Heart left ventricle (tissue), 13 donors: ENCODE measurements at regions not wholly inside any gene's neighbourhood (a gene's known extent, or its start where the extent isn't known, plus 50 kb on each side); places are given as distances from the start of the nearest gene placed in this dataset.

ENCODE experiments used
- POLR2A ChIP-seq, 2 donors: fragments of 450-650 bp; IDR thresholded peaks; one replicate each; pipeline ENCODE4 v1.6.1; 2017; ENCODE audit warnings: antibody characterized with exemption in 2 of 2, mild to moderate bottlenecking in 2 of 2, moderate library complexity in 2 of 2
- TF ChIP-seq, protein P1 (sequence below), 12 donors: fragments of 200-600 bp; sonication (generic) in 4 of 12; IDR thresholded peaks; one replicate each; pipeline versions ENCODE4 v1.5.0 to v1.8.0; 2018 to 2022; ENCODE audit warnings: antibody characterized with exemption in 12 of 12, mild to moderate bottlenecking in 5 of 12
- donor health status: ischemic (EF 13 %, LVEDD 7.1; RV severe dilation, severe dysfunction).
- donor health status: DM: no; HTN: yes; CAD: no.
- donor health status: DM: no; HTN: no; CAD: no.
- donor health status: ischemic (EF 25% LVEDD 6.9; RV normal size, moderate dysfunction).
- donor health status: ischemic (EF 25% LVEDD 5.7; RV mildly dilated, moderate dysfunction).
- donor health status: ischemic (EF 35%, LVEDD 5.7; RV mildly dilated, moderate dysfunction).
- donor health status: nonischemic (EF 11% LVEDD 7.7; RV severe dilation, severe dysfunction).
- donor health status: DM: yes; HTN: yes; CAD: no.
- donor health status: PGD.
- donor health status: ischemic (EF 29% LVEDD 5.4; RV normal size, mild dysfunction).
- donor health status: nonischemic (EF 23%, LVEDD 6.1; RV moderate dilation, normal function).

DNA sequence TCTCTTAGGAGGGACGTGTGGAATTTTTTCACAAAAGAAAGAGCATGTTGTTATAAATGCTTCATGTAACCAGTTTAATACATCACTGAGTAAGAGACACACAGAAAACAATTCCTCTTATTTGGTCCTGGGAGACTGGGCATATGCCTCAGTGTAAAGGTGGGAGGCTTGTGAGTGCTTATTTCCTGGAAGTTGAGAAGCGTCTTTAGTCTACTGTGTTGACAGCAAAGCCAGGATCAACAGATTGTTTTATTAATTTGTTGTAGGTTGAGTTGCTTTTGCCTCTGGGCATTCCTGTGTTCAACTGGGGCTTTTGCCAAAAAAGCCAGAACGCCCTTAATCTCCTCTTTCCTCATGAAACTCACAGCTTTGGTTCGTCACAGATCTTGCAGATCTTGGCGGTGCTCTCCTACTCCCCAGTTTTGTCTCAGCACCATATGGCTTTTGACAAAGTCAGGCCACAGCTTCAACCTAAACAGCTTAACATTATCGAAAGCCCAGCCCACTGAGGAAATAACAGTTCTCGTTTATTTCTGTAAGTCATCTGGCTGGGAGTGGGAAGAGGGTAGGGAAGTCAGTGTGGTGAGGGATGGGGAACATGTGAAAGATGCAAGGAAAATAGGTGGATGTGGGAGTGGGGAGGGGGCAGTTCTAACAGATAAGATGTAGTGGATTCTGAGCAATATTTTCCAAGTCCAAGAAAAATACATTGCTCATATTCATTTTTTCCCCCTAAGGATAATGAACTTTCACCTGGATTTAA is 227.2 kb downstream of the DACT1 start:
- TF ChIP-seq, protein P1, sequence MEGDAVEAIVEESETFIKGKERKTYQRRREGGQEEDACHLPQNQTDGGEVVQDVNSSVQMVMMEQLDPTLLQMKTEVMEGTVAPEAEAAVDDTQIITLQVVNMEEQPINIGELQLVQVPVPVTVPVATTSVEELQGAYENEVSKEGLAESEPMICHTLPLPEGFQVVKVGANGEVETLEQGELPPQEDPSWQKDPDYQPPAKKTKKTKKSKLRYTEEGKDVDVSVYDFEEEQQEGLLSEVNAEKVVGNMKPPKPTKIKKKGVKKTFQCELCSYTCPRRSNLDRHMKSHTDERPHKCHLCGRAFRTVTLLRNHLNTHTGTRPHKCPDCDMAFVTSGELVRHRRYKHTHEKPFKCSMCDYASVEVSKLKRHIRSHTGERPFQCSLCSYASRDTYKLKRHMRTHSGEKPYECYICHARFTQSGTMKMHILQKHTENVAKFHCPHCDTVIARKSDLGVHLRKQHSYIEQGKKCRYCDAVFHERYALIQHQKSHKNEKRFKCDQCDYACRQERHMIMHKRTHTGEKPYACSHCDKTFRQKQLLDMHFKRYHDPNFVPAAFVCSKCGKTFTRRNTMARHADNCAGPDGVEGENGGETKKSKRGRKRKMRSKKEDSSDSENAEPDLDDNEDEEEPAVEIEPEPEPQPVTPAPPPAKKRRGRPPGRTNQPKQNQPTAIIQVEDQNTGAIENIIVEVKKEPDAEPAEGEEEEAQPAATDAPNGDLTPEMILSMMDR (IDR thresholded peaks at IDR 0.05) = no peak
- TF ChIP-seq POLR2A (IDR thresholded peaks at IDR 0.05) = no peak
